OCI-LY3 (cell line): ENCODE measurements at regions not wholly inside any gene's neighbourhood (a gene's known extent, or its start where the extent isn't known, plus 50 kb on each side); places are given as distances from the start of the nearest gene placed in this dataset.

ENCODE experiments used
- CTCF ChIP-seq: fragments of 200-600, 300-600 bp; sonication (generic); IDR thresholded peaks from 2 replicates; pipeline ENCODE4 v1.5.1; 2014; ENCODE audit warnings: antibody characterized with exemption, low read length, low read depth
- EZH2phosphoT487 ChIP-seq: fragments of 200-600 bp; shearing (Covaris generic); IDR thresholded peaks from 2 replicates; pipeline ENCODE4 v1.6.1; 2018; ENCODE audit warnings: antibody characterized with exemption, mixed run types, low read depth

- TF ChIP-seq CTCF (no peak), EZH2phosphoT487 (no peak)
Measured at GRCh38 chr7:135731-136645, 56.4 kb upstream of the FAM20C start.
